H7 (cell line): ENCODE measurements at regions not wholly inside any gene's neighbourhood (a gene's known extent, or its start where the extent isn't known, plus 50 kb on each side); places are given as distances from the start of the nearest gene placed in this dataset.

Source experiments
- DNase-seq: peaks from one replicate; pipeline ENCODE4 v3.0.0; 2012
- H3K27me3 ChIP-seq: 2 replicates; pipeline ENCODE4 v1.6.0; 2011; ENCODE audit warnings: mild to moderate bottlenecking, low read length; ENCODE audit not compliant: control insufficient read depth, insufficient read depth
- H3K36me3 ChIP-seq: replicated peaks from 2 replicates; pipeline ENCODE4 v1.5.1; 2011; ENCODE audit warnings: low read length; ENCODE audit not compliant: control insufficient read depth, insufficient read depth
- H3K4me3 ChIP-seq: 2 replicates; pipeline ENCODE4 v1.5.1; 2011; ENCODE audit warnings: low read depth, mild to moderate bottlenecking, control low read depth, low read length, moderate library complexity; ENCODE audit not compliant: insufficient read depth

GRCh38 chr9:115739096-115739875 lies 414.3 kb upstream of the PAPPA start:
- H3K27me3 ChIP-seq = no peaks in the 10 kb centered on the region
- DNase-seq = no peak

GRCh38 chr9:115740986-115741385 lies 412.6 kb upstream of the PAPPA start:
- H3K4me3 ChIP-seq = no peak overlapping the region

More at GRCh38 chr9:115739096-115739875, 414.3 kb upstream of the PAPPA start:
- H3K4me3 ChIP-seq = no peak overlapping the region
- no peaks in the 10 kb centered on the region for H3K36me3 ChIP-seq

GRCh38 chr9:115743709-115744605 lies 409.6 kb upstream of the PAPPA start:
- Histone ChIP-seq H3K4me3 (no peak overlapping the region), H3K27me3 (no peaks in the 10 kb centered on the region), H3K36me3 (no peaks in the 10 kb centered on the region)
- DNase-seq = no peak

More at GRCh38 chr9:115740986-115741385, 412.6 kb upstream of the PAPPA start:
- no peak for DNase-seq
- H3K36me3 ChIP-seq = no peaks in the 10 kb centered on the region
- no peaks in the 10 kb centered on the region for H3K27me3 ChIP-seq

GRCh38 chr9:115746496-115746895 lies 407.1 kb upstream of the PAPPA start:
- no peak overlapping the region for H3K4me3 ChIP-seq
- H3K36me3 ChIP-seq = no peaks in the 10 kb centered on the region
- no peaks in the 10 kb centered on the region for H3K27me3 ChIP-seq
- DNase-seq = no peak

GRCh38 chr9:115747731-115748130 lies 405.9 kb upstream of the PAPPA start:
- H3K36me3 ChIP-seq = no peaks in the 10 kb centered on the region
- no peak for DNase-seq
- H3K27me3 ChIP-seq = no peaks in the 10 kb centered on the region
- H3K4me3 ChIP-seq = no peak overlapping the region

GRCh38 chr9:115756736-115757135 lies 396.9 kb upstream of the PAPPA start:
- no peak for DNase-seq
- no peak overlapping the region for H3K4me3 ChIP-seq
- no peaks in the 10 kb centered on the region for H3K27me3 ChIP-seq
- no peaks in the 10 kb centered on the region for H3K36me3 ChIP-seq

GRCh38 chr9:115757461-115757860 lies 396.1 kb upstream of the PAPPA start:
- DNase-seq = no peak
- no peaks in the 10 kb centered on the region for H3K36me3 ChIP-seq
- no peaks in the 10 kb centered on the region for H3K27me3 ChIP-seq
- H3K4me3 ChIP-seq = no peak overlapping the region

GRCh38 chr9:115758441-115758840 lies 395.1 kb upstream of the PAPPA start:
- DNase-seq = no peak
- H3K4me3 ChIP-seq = no peak overlapping the region

GRCh38 chr9:115759426-115759825 lies 394.2 kb upstream of the PAPPA start:
- DNase-seq = no peak
- Histone ChIP-seq H3K36me3 (no peaks in the 10 kb centered on the region), H3K27me3 (no peaks in the 10 kb centered on the region), H3K4me3 (no peak overlapping the region)

More at GRCh38 chr9:115758441-115758840, 395.1 kb upstream of the PAPPA start:
- Histone ChIP-seq H3K27me3 (no peaks in the 10 kb centered on the region), H3K36me3 (no peaks in the 10 kb centered on the region)

- H3K4me3 ChIP-seq = no peak overlapping the region
- DNase-seq = no peak
- no peaks in the 10 kb centered on the region for H3K27me3 ChIP-seq
- H3K36me3 ChIP-seq = no peaks in the 10 kb centered on the region
Observed at GRCh38 chr9:115764645-115765044, 388.9 kb upstream of the PAPPA start.

- no peak overlapping the region for H3K4me3 ChIP-seq
- H3K27me3 ChIP-seq = no peaks in the 10 kb centered on the region
- DNase-seq = no peak
- H3K36me3 ChIP-seq = no peaks in the 10 kb centered on the region
Observed at GRCh38 chr9:115765060-115765459, 388.5 kb upstream of the PAPPA start.

GRCh38 chr9:115766370-115766955 lies 387.1 kb upstream of the PAPPA start:
- H3K36me3 ChIP-seq = no peaks in the 10 kb centered on the region
- H3K27me3 ChIP-seq = no peaks in the 10 kb centered on the region
- DNase-seq = no peak
- H3K4me3 ChIP-seq = no peak overlapping the region

- Histone ChIP-seq H3K4me3 (no peak overlapping the region), H3K27me3 (no peaks in the 10 kb centered on the region), H3K36me3 (no peaks in the 10 kb centered on the region)
- DNase-seq = no peak
Observed at GRCh38 chr9:115770521-115770920, 383.1 kb upstream of the PAPPA start.

GRCh38 chr9:115775659-115776058 lies 377.9 kb upstream of the PAPPA start:
- H3K4me3 ChIP-seq = no peak overlapping the region
- DNase-seq = no peak
- no peaks in the 10 kb centered on the region for H3K27me3 ChIP-seq
- H3K36me3 ChIP-seq = no peaks in the 10 kb centered on the region

GRCh38 chr9:115777610-115778009 lies 376.0 kb upstream of the PAPPA start:
- Histone ChIP-seq H3K36me3 (no peaks in the 10 kb centered on the region), H3K27me3 (no peaks in the 10 kb centered on the region), H3K4me3 (no peak overlapping the region)
- no peak for DNase-seq
